Natural killer cell (primary cell): ENCODE measurements at regions not wholly inside any gene's neighbourhood (a gene's known extent, or its start where the extent isn't known, plus 50 kb on each side); places are given as distances from the start of the nearest gene placed in this dataset.
"Not testable (repeated sequence)": the region's sequence is repeated elsewhere in the genome, so short reads cannot be mapped to it uniquely, and the experiment has no call there.

Source experiments
- ATAC-seq, 3 donors: fragments of 150-1000 bp in 2 of 3; fragments of 200-7000 bp in 1 of 3; cut with Tn5 transposase; 1 replicate in 1 of 3; 2 replicates in 2 of 3; pipeline ENCODE4 v1.10.0; 2021; ENCODE audit warnings: mild to moderate bottlenecking in 2 of 3, moderate library complexity in 2 of 3
- DNase-seq, 2 donors: peaks; one replicate each; pipeline versions ENCODE4 v3.0.0 to v3.0.0-alpha.2; 2013 to 2021; ENCODE audit warnings: mixed read lengths in 1 of 2
- H3K27ac ChIP-seq: one replicate; pipeline ENCODE4 v1.5.1; 2013; ENCODE audit warnings: mild to moderate bottlenecking, low read length
- H3K27me3 ChIP-seq: one replicate; pipeline ENCODE4 v1.6.1; 2013; ENCODE audit warnings: low read length; ENCODE audit not compliant: control insufficient read depth, insufficient read depth
- H3K36me3 ChIP-seq: one replicate; pipeline ENCODE4 v1.6.1; 2013; ENCODE audit warnings: low read length; ENCODE audit not compliant: control insufficient read depth, insufficient read depth
- H3K4me1 ChIP-seq: one replicate; pipeline ENCODE4 v1.6.1; 2013; ENCODE audit warnings: low read length; ENCODE audit not compliant: control insufficient read depth, insufficient read depth
- H3K4me3 ChIP-seq: one replicate; pipeline ENCODE4 v1.5.1; 2013; ENCODE audit warnings: low read length
- H3K9me3 ChIP-seq: one replicate; pipeline ENCODE4 v1.6.1; 2013; ENCODE audit warnings: low read length; ENCODE audit not compliant: control insufficient read depth, insufficient read depth
- H3K27ac Mint-ChIP-seq, 2 donors: one replicate each; pipeline ENCODE4 v1.8.0; 2022; ENCODE audit warnings: mild to moderate bottlenecking in 2 of 2, mixed read lengths in 2 of 2, moderate library complexity in 1 of 2
- H3K27me3 Mint-ChIP-seq, 2 donors: one replicate each; pipeline ENCODE4 v1.8.0; 2022; ENCODE audit warnings: low read depth in 2 of 2, mixed read lengths in 2 of 2
- H3K36me3 Mint-ChIP-seq: one replicate; pipeline ENCODE4 v1.8.0; 2022; ENCODE audit warnings: mixed read lengths
- H3K4me1 Mint-ChIP-seq, 2 donors: one replicate each; pipeline ENCODE4 v1.8.0; 2022; ENCODE audit warnings: mixed read lengths in 2 of 2
- H3K4me3 Mint-ChIP-seq: one replicate; pipeline ENCODE4 v1.8.0; 2022; ENCODE audit warnings: mild to moderate bottlenecking, moderate library complexity, mixed read lengths
- H3K9me3 Mint-ChIP-seq, 2 donors: one replicate each; pipeline ENCODE4 v1.8.0; 2022; ENCODE audit warnings: mixed read lengths in 2 of 2
- WGBS: methylation state at CpG from one replicate; pipeline ENCODE4 v1.1.7; 2013; ENCODE audit warnings: missing lambda C conversion rate; ENCODE audit not compliant: insufficient coverage; 5-methylcytosine and 5-hydroxymethylcytosine counted together
- intact Hi-C: fragments of 100-400 bp; cut with micrococcal nuclease; formaldehyde crosslinking; loops from one replicate; pipeline ENCODE4 v1.14.2; 2022
- TF ChIP-seq, protein P1 (sequence below): fragments of 200-600 bp; IDR thresholded peaks from one replicate; pipeline ENCODE4 v1.8.0; 2022; ENCODE audit warnings: antibody characterized with exemption

DNA sequence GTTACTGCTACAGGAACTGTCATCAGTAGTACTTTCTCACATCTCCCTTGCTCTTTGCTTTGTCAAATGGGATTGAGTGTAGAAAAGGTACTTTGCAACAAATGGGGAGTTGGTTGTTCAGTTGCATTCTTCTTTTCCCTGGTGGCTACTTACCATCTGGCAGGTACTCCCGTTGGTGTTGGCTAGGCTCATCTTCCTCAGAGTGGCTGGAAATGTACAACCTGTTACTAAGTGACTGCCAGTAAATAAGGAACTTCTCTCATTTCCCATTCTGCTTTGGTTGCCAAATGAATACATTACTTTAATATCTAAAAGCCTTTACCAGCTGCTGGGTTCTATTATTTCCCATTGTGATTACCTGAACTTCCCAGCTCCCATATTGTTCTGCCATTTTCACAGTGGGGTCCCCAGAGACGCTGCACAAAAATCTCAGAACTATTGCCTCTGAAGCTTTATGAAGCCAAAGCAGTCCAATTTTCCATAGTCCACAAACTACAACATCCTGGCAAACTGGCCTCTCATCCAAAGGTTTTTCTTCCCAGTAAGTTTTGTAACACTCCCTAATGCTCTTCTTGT, 229.7 kb upstream of the HTR1E start:
- Histone ChIP-seq H3K36me3 (no peaks in the 10 kb centered on the region), H3K27ac (no peak overlapping the region), H3K4me3 (no peak overlapping the region), H3K9me3 (peaks cover 3% of the 10 kb centered on the region), H3K27me3 (no peaks in the 10 kb centered on the region), H3K4me1 (no peaks in the 10 kb centered on the region)
- ATAC-seq (no peak), DNase-seq (no peak)
- Mint-ChIP-seq H3K4me1 (no peaks in the 10 kb centered on the region), H3K36me3 (peaks cover 16% of the 10 kb centered on the region), H3K27me3 (no peaks in the 10 kb centered on the region), H3K9me3 (peaks cover 21 to 36% of the 10 kb centered on the region in 2 donors), H3K4me3 (no peak overlapping the region), H3K27ac (no peak overlapping the region)
- TF ChIP-seq, protein P1, sequence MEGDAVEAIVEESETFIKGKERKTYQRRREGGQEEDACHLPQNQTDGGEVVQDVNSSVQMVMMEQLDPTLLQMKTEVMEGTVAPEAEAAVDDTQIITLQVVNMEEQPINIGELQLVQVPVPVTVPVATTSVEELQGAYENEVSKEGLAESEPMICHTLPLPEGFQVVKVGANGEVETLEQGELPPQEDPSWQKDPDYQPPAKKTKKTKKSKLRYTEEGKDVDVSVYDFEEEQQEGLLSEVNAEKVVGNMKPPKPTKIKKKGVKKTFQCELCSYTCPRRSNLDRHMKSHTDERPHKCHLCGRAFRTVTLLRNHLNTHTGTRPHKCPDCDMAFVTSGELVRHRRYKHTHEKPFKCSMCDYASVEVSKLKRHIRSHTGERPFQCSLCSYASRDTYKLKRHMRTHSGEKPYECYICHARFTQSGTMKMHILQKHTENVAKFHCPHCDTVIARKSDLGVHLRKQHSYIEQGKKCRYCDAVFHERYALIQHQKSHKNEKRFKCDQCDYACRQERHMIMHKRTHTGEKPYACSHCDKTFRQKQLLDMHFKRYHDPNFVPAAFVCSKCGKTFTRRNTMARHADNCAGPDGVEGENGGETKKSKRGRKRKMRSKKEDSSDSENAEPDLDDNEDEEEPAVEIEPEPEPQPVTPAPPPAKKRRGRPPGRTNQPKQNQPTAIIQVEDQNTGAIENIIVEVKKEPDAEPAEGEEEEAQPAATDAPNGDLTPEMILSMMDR = no peak
- WGBS = 32% methylated on average over 2 of the region's 2 CpGs
- intact Hi-C loops = no loop called here

DNA sequence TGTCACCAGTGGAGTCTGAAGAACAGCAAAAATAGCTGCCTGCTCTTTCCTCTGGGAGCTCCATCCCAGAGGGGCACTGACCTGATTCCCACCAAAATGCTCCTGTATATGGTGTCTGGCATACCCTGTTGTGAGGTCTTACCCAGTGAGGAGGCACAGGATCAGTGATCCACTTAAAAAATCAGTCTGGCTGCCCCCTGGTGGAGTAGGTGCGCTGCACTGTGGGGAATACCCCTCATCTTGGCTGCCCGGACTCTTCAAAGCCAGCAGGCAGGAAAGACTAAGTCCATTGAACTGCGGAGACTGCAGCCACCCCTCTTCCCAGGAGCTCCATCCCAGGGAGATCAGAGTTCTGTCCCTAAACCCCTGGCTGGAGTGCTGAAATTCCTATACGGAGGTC, 230.9 kb upstream of the HTR1E start:
- no peaks in the 10 kb centered on the region for H3K4me1 ChIP-seq
- H3K36me3 ChIP-seq = no peaks in the 10 kb centered on the region
- intact Hi-C loops = no loop called here
- no peak for ATAC-seq
- no peak for DNase-seq
- H3K4me1 Mint-ChIP-seq = no peaks in the 10 kb centered on the region
- H3K9me3 ChIP-seq = peaks cover 3% of the 10 kb centered on the region
- no peak overlapping the region for H3K4me3 Mint-ChIP-seq
- H3K9me3 Mint-ChIP-seq = peaks cover 27 to 37% of the 10 kb centered on the region in 2 donors
- peaks cover 16% of the 10 kb centered on the region for H3K36me3 Mint-ChIP-seq
- WGBS = 70% methylated on average over 4 of the region's 4 CpGs
- no peaks in the 10 kb centered on the region for H3K27me3 Mint-ChIP-seq
- no peak overlapping the region for H3K4me3 ChIP-seq
- H3K27ac ChIP-seq = no peak overlapping the region
- TF ChIP-seq, protein P1 = no peak
- H3K27ac Mint-ChIP-seq = no peak overlapping the region
- H3K27me3 ChIP-seq = no peaks in the 10 kb centered on the region

DNA sequence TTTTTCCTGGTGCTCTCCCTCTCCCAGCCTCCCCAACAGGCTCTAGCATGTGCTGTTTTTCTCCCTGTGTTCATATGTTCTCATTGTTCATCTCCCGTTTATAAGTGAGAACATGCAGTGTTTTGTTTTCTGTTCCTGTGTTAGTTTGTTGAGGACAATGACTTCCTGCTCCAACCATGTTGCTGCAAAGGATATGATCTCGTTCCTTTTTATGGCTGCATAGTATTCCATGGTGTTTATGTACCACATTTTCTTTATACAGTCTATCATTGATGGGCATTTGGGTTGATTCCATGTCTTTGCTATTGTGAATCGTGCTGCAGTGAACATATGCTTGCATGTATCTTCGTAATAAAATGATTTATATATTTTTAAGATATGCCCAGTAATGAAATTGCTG, 236.1 kb upstream of the HTR1E start:
- H3K4me1 Mint-ChIP-seq, H3K27ac ChIP-seq, H3K4me1 ChIP-seq, H3K4me3 Mint-ChIP-seq, H3K27me3 ChIP-seq, H3K9me3 ChIP-seq, H3K36me3 Mint-ChIP-seq, intact Hi-C loops, H3K4me3 ChIP-seq, H3K27me3 Mint-ChIP-seq, H3K27ac Mint-ChIP-seq, H3K36me3 ChIP-seq, ATAC-seq, DNase-seq: not testable (repeated sequence)
- 85% methylated on average over 4 of the region's 4 CpGs for WGBS
- peaks cover 26 to 34% of the 10 kb centered on the region in 2 donors for H3K9me3 Mint-ChIP-seq

DNA sequence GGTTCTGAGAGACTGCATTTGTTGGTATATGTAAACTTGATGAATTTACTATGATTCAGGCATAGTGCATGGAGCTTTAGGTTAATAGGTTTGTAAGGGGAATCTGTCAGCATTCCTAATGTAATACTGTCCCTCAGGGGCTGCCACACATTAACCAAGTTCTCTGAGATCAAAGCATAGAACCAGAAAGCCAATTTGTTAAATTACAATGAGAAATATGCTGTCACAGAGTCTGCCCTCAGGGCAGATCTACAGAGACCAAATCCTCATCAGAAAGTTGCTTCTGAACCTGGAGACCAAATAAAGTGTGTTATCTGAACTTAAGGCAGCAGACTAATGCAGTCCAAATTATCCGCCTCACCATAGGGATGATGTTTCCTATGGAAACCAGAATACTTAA, 250.8 kb upstream of the HTR1E start:
- Histone ChIP-seq H3K27ac (no peak overlapping the region), H3K4me1 (no peaks in the 10 kb centered on the region), H3K27me3 (no peaks in the 10 kb centered on the region), H3K36me3 (no peaks in the 10 kb centered on the region), H3K4me3 (no peak overlapping the region), H3K9me3 (peaks cover 11% of the 10 kb centered on the region)
- H3K9me3 Mint-ChIP-seq = peaks cover 8 to 20% of the 10 kb centered on the region in 2 donors
- intact Hi-C loops = no loop called here
- no peaks in the 10 kb centered on the region for H3K27me3 Mint-ChIP-seq
- no peaks in the 10 kb centered on the region for H3K4me1 Mint-ChIP-seq
- H3K36me3 Mint-ChIP-seq = peaks cover 9% of the 10 kb centered on the region
- no CpG with 5 or more reads among the region's 1 CpG for WGBS
- ATAC-seq = no peak
- H3K27ac Mint-ChIP-seq = no peak overlapping the region
- TF ChIP-seq, protein P1 = no peak
- no peak overlapping the region for H3K4me3 Mint-ChIP-seq
- no peak for DNase-seq
